ENCODE measurements at regions not wholly inside any gene's neighbourhood (a gene's known extent, or its start where the extent isn't known, plus 50 kb on each side); places are given as distances from the start of the nearest gene placed in this dataset.

GRCh38 chr1:30036666-30037065 lies 686.7 kb downstream of the MATN1 start:
- ATAC-seq (ENCODE audit: low FRiP score) = no peak
- no peaks in the 10 kb centered on the region for H3K27me3 ChIP-seq (ENCODE audit: control insufficient read depth in 1 of 2, insufficient read depth in 2 of 2, low read length in 1 of 2)
- H3K36me3 ChIP-seq (ENCODE audit: control insufficient read depth in 1 of 2, insufficient read depth in 2 of 2, low read length in 1 of 2) = no peaks in the 10 kb centered on the region
- H3K4me3 ChIP-seq (ENCODE audit: low read length in 2 of 2) = no peak overlapping the region
- no peak overlapping the region for H3K27ac ChIP-seq (ENCODE audit: low read depth in 1 of 2, low read length in 2 of 2)
- H3K4me1 ChIP-seq (ENCODE audit: control insufficient read depth in 1 of 2, insufficient read depth in 2 of 2, low read length in 2 of 2) = no peaks in the 10 kb centered on the region
- H3K9me3 ChIP-seq (ENCODE audit: control insufficient read depth, low read length) = no peaks in the 10 kb centered on the region
- no peak for DNase-seq
- intact Hi-C loops (cut with DNase I) = no loop called here

- H3K27me3 ChIP-seq (ENCODE audit: control insufficient read depth in 1 of 2, insufficient read depth in 2 of 2, low read length in 1 of 2) = no peaks in the 10 kb centered on the region
- 79 to 87% methylated on average over 6 of the region's 6 CpGs for WGBS, 2 donors
- no peak overlapping the region for H3K27ac ChIP-seq (ENCODE audit: low read depth in 1 of 2, low read length in 2 of 2)
- intact Hi-C loops (cut with DNase I) = no loop called here
- DNase-seq = no peak
- no peaks in the 10 kb centered on the region for H3K36me3 ChIP-seq (ENCODE audit: control insufficient read depth in 1 of 2, insufficient read depth in 2 of 2, low read length in 1 of 2)
- H3K9me3 ChIP-seq (ENCODE audit: control insufficient read depth, low read length) = no peaks in the 10 kb centered on the region
- no peak for ATAC-seq (ENCODE audit: low FRiP score)
- no peaks in the 10 kb centered on the region for H3K4me1 ChIP-seq (ENCODE audit: control insufficient read depth in 1 of 2, insufficient read depth in 2 of 2, low read length in 2 of 2)
- H3K4me3 ChIP-seq (ENCODE audit: low read length in 2 of 2) = no peak overlapping the region
These were observed 687.2 kb downstream of the MATN1 start for GRCh38 chr1:30036229-30036547.

DNA sequence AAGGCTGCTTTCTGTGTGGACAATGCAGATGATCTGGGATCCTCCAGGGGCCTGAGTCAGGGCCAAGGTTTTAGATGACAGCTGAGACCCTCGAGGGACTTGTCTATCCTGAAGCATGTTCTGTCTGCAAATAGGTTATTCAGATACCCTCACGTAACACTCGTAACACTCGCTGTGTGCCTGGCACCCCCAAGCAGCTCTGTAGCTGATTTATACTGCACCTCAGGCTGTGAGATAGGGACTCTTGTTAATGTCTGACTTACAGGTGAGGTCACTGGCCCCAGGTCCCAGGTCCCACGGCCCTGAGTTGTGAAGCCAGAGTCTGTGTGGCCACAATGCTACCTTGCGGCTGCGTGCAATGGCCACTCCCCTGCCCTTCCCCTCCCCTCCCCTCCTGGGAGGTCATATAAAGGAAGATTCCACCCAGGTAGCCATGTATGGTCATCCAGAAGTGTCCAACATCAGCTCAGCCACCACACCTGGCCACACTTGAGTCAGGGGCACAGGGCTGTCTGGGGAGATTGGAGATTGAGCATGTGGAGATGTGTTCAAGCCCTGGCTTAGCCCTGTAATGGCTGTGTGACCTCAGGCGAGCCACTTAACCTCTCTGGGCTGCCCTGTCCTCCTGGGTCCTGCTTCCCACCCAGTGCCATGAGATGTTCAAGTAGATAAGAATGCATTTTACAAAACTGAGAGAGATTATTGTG lies 687.7 kb downstream of the MATN1 start:
- intact Hi-C loops (cut with DNase I) = no loop called here
- H3K27ac ChIP-seq (ENCODE audit: low read depth in 1 of 2, low read length in 2 of 2) = no peak overlapping the region
- 89% methylated on average over 8 of the region's 8 CpGs for WGBS, 2 donors
- ATAC-seq (ENCODE audit: low FRiP score) (no peak), DNase-seq (no peak)
- no peaks in the 10 kb centered on the region for H3K36me3 ChIP-seq (ENCODE audit: control insufficient read depth in 1 of 2, insufficient read depth in 2 of 2, low read length in 1 of 2)
- H3K27me3 ChIP-seq (ENCODE audit: control insufficient read depth in 1 of 2, insufficient read depth in 2 of 2, low read length in 1 of 2) = no peaks in the 10 kb centered on the region
- H3K4me1 ChIP-seq (ENCODE audit: control insufficient read depth in 1 of 2, insufficient read depth in 2 of 2, low read length in 2 of 2) = no peaks in the 10 kb centered on the region
- no peak overlapping the region for H3K4me3 ChIP-seq (ENCODE audit: low read length in 2 of 2)
- no peaks in the 10 kb centered on the region for H3K9me3 ChIP-seq (ENCODE audit: control insufficient read depth, low read length)

GRCh38 chr1:30034627-30035521 lies 688.5 kb downstream of the MATN1 start:
- H3K9me3 ChIP-seq (ENCODE audit: control insufficient read depth, low read length) = no peaks in the 10 kb centered on the region
- ATAC-seq (ENCODE audit: low FRiP score) = no peak
- no peaks in the 10 kb centered on the region for H3K36me3 ChIP-seq (ENCODE audit: control insufficient read depth in 1 of 2, insufficient read depth in 2 of 2, low read length in 1 of 2)
- intact Hi-C loops (cut with DNase I) = no loop called here
- no peaks in the 10 kb centered on the region for H3K4me1 ChIP-seq (ENCODE audit: control insufficient read depth in 1 of 2, insufficient read depth in 2 of 2, low read length in 2 of 2)
- H3K27ac ChIP-seq (ENCODE audit: low read depth in 1 of 2, low read length in 2 of 2) = no peak overlapping the region
- DNase-seq = no peak
- WGBS, 2 donors = 34% methylated on average over 24 of the region's 24 CpGs
- H3K27me3 ChIP-seq (ENCODE audit: control insufficient read depth in 1 of 2, insufficient read depth in 2 of 2, low read length in 1 of 2) = no peaks in the 10 kb centered on the region
- no peak overlapping the region for H3K4me3 ChIP-seq (ENCODE audit: low read length in 2 of 2)

- ATAC-seq (ENCODE audit: low FRiP score) (no peak), DNase-seq (no peak)
- Histone ChIP-seq H3K36me3 (ENCODE audit: control insufficient read depth in 1 of 2, insufficient read depth in 2 of 2, low read length in 1 of 2) (no peaks in the 10 kb centered on the region), H3K27me3 (ENCODE audit: control insufficient read depth in 1 of 2, insufficient read depth in 2 of 2, low read length in 1 of 2) (no peaks in the 10 kb centered on the region), H3K9me3 (ENCODE audit: control insufficient read depth, low read length) (no peaks in the 10 kb centered on the region), H3K27ac (ENCODE audit: low read depth in 1 of 2, low read length in 2 of 2) (no peak overlapping the region), H3K4me3 (ENCODE audit: low read length in 2 of 2) (no peak overlapping the region), H3K4me1 (ENCODE audit: control insufficient read depth in 1 of 2, insufficient read depth in 2 of 2, low read length in 2 of 2) (no peaks in the 10 kb centered on the region)
- intact Hi-C loops (cut with DNase I) = no loop called here
- 42 to 45% methylated on average over 11 of the region's 11 CpGs for WGBS, 2 donors
These were observed 689.2 kb downstream of the MATN1 start for GRCh38 chr1:30034105-30034626.

DNA sequence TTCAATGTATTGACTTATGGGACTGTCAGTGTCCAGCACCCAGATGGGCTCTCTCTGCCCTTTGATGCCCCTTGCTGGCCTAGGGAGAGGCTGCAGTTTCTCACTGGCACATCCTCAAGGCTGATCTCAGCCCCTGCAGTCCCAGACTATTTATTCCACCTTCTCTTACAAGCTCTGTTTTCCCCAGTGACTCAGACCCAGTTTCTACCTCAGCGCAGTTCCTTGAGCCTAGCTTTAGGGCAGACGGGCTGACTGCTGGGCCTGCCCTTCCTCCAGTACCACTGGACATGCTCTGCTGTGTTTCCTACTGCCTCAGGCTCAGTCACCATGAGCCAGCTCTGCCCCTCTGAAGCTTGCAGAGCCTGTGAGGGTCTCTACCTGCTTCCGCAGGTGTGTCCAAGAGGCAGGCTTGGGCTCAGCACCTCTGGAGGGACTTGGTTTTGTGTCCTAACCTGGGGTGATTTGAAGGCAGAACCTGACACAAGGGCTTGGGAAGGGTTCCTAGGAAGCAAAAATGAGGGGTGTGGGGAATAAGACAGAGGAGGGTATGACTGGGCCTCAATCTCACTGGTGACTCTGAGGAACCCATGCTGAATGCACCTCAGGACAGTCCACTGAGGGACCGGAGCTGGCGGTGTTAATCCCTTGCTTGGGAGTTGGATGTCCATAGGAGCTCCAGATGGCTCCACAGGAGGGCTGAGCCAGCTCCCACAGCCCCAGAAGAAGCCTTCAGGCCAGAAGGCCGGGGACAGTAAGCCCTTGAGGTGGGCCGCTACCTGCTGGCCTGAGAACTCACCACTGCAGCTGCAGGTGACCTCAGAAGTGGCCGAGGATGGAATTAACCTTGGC lies 689.9 kb downstream of the MATN1 start:
- H3K27ac ChIP-seq (ENCODE audit: low read depth in 1 of 2, low read length in 2 of 2) = no peak overlapping the region
- ATAC-seq (ENCODE audit: low FRiP score) (no peak), DNase-seq (no peak)
- H3K36me3 ChIP-seq (ENCODE audit: control insufficient read depth in 1 of 2, insufficient read depth in 2 of 2, low read length in 1 of 2) = no peaks in the 10 kb centered on the region
- H3K4me3 ChIP-seq (ENCODE audit: low read length in 2 of 2) = no peak overlapping the region
- intact Hi-C loops (cut with DNase I) = no loop called here
- no peaks in the 10 kb centered on the region for H3K4me1 ChIP-seq (ENCODE audit: control insufficient read depth in 1 of 2, insufficient read depth in 2 of 2, low read length in 2 of 2)
- 89 to 92% methylated on average over 8 of the region's 8 CpGs for WGBS, 2 donors
- no peaks in the 10 kb centered on the region for H3K27me3 ChIP-seq (ENCODE audit: control insufficient read depth in 1 of 2, insufficient read depth in 2 of 2, low read length in 1 of 2)
- no peaks in the 10 kb centered on the region for H3K9me3 ChIP-seq (ENCODE audit: control insufficient read depth, low read length)

- WGBS, 2 donors = 56 to 67% methylated on average over 1 of the region's 1 CpG
- Histone ChIP-seq H3K36me3 (ENCODE audit: control insufficient read depth in 1 of 2, insufficient read depth in 2 of 2, low read length in 1 of 2) (no peaks in the 10 kb centered on the region), H3K4me1 (ENCODE audit: control insufficient read depth in 1 of 2, insufficient read depth in 2 of 2, low read length in 2 of 2) (no peaks in the 10 kb centered on the region), H3K27me3 (ENCODE audit: control insufficient read depth in 1 of 2, insufficient read depth in 2 of 2, low read length in 1 of 2) (no peaks in the 10 kb centered on the region), H3K9me3 (ENCODE audit: control insufficient read depth, low read length) (no peaks in the 10 kb centered on the region), H3K4me3 (ENCODE audit: low read length in 2 of 2) (no peak overlapping the region), H3K27ac (ENCODE audit: low read depth in 1 of 2, low read length in 2 of 2) (no peak overlapping the region)
- ATAC-seq (ENCODE audit: low FRiP score) (no peak), DNase-seq (no peak)
- intact Hi-C loops (cut with DNase I) = no loop called here
These were observed 691.1 kb downstream of the MATN1 start for GRCh38 chr1:30032302-30032701.

DNA sequence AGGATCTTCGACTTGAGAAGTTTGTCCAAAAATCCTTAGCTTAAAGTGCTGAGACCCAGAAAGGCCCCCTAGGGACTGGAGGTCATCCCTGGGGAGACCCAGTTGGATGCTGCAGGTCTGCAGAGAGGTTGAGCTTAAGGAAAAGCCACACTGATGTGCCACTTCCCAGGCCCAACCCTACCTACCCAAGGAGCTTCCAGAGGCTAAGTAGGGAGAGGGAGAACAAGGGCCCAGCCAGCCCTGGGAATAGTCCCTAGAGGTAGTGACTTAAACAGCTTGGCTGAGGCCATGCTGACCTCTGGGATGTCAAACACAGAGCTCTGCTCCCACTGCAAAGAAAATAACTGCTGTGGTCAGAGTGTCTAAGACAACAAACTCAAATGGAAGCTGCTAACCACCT lies 693.7 kb downstream of the MATN1 start:
- Histone ChIP-seq H3K36me3 (ENCODE audit: control insufficient read depth in 1 of 2, insufficient read depth in 2 of 2, low read length in 1 of 2) (no peaks in the 10 kb centered on the region), H3K27ac (ENCODE audit: low read depth in 1 of 2, low read length in 2 of 2) (no peak overlapping the region), H3K4me3 (ENCODE audit: low read length in 2 of 2) (no peak overlapping the region), H3K9me3 (ENCODE audit: control insufficient read depth, low read length) (no peaks in the 10 kb centered on the region), H3K27me3 (ENCODE audit: control insufficient read depth in 1 of 2, insufficient read depth in 2 of 2, low read length in 1 of 2) (no peaks in the 10 kb centered on the region), H3K4me1 (ENCODE audit: control insufficient read depth in 1 of 2, insufficient read depth in 2 of 2, low read length in 2 of 2) (no peaks in the 10 kb centered on the region)
- no peak for DNase-seq
- no peak for ATAC-seq (ENCODE audit: low FRiP score)
- WGBS, 2 donors = 60 to 67% methylated on average over 1 of the region's 1 CpG
- intact Hi-C loops (cut with DNase I) = no loop called here

All from aorta (tissue), 5 donors.